Esophagus squamous epithelium (tissue), 5 donors: ENCODE measurements at regions not wholly inside any gene's neighbourhood (a gene's known extent, or its start where the extent isn't known, plus 50 kb on each side); places are given as distances from the start of the nearest gene placed in this dataset.

Experiments
- DNase-seq: peaks from one replicate; lab custom pipeline; 2025; lab: John Stamatoyannopoulos, UW
- H3K27ac ChIP-seq, 4 donors: fragments of 200-600 bp; sonication (generic); one replicate each; pipeline ENCODE4 v1.5.1; 2016 to 2019; ENCODE audit warnings: mild to moderate bottlenecking in 1 of 4
- H3K27me3 ChIP-seq, 4 donors: fragments of 200-600 bp; sonication (generic); 1 replicate in 3 of 4; 2 replicates in 1 of 4; pipeline versions ENCODE4 v1.5.1 to v1.6.0; 2017 to 2021; ENCODE audit warnings: antibody characterized with exemption in 1 of 4
- H3K36me3 ChIP-seq, 3 donors: fragments of 200-600 bp; sonication (generic); one replicate each; pipeline ENCODE4 v1.5.1; 2016 to 2019
- H3K4me1 ChIP-seq, 3 donors: fragments of 200-600 bp; sonication (generic); one replicate each; pipeline ENCODE4 v1.5.1; 2017 to 2019
- H3K4me3 ChIP-seq, 4 donors: fragments of 200-600 bp; sonication (generic); 1 replicate in 3 of 4; 2 replicates in 1 of 4; pipeline ENCODE4 v1.5.1; 2016 to 2019; ENCODE audit warnings: mild to moderate bottlenecking in 2 of 4, moderate library complexity in 1 of 4
- H3K9me3 ChIP-seq, 3 donors: fragments of 200-600 bp; sonication (generic); one replicate each; pipeline ENCODE4 v1.5.1; 2016 to 2019
- POLR2A ChIP-seq, 4 donors: fragments of 450-650 bp; IDR thresholded peaks; one replicate each; pipeline ENCODE4 v1.6.1; 2017; ENCODE audit warnings: antibody characterized with exemption in 4 of 4, mild to moderate bottlenecking in 4 of 4, moderate library complexity in 3 of 4
- WGBS, 2 donors: methylation state at CpG; one replicate each; pipeline ENCODE4 v1.1.5; 2018; 5-methylcytosine and 5-hydroxymethylcytosine counted together
- intact Hi-C: fragments of 100-400 bp; cut with DNase I; formaldehyde crosslinking; loops from one replicate; pipeline ENCODE4 v1.15.0; 2022
- TF ChIP-seq, protein P1 (sequence below), 6 experiments: fragments of 450-650 bp in 4 of 6; fragments of 200-600 bp in 2 of 6; sonication (generic) in 2 of 6; IDR thresholded peaks; one replicate each; pipeline ENCODE4 v1.5.1; 2016 to 2019; ENCODE audit warnings: antibody characterized with exemption in 6 of 6, mild to moderate bottlenecking in 4 of 6, moderate library complexity in 4 of 6
- donor health status: DM: yes; HTN: yes; CAD: no.

DNA sequence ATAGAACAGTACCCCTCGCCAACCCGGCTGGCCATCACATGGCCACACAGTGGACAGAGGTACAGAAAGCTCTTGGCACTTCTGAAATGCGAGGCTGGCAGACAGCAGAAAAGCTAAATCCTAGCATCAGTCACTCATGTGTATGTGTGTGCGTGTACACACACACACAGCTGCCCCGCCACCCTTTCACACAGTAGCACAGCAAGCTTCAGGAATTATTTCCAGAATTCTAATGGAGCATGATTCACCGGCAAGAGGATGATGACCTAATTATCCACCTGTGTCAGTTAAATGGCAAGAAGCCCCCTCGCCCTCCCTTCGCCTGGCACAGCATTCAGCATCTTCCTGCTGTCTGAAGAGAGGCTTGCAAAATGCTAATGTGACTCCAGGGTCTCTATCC, 336.0 kb downstream of the SHANK2 start:
- H3K9me3 ChIP-seq = peaks cover 0 to 5% (median 1%) of the 10 kb centered on the region in 3 donors
- no peak for DNase-seq
- H3K27ac ChIP-seq = peak overlapping the region in 3 of 4 donors; percentile 69 to 81 (median 80)
- 82 to 92% methylated on average over 2 to 8 of the region's 8 CpGs for WGBS, 2 donors
- H3K27me3 ChIP-seq = peaks cover 0 to 9% (median 0%) of the 10 kb centered on the region in 4 donors
- intact Hi-C loops = no loop called here
- H3K36me3 ChIP-seq = no peaks in the 10 kb centered on the region
- TF ChIP-seq, protein P1, sequence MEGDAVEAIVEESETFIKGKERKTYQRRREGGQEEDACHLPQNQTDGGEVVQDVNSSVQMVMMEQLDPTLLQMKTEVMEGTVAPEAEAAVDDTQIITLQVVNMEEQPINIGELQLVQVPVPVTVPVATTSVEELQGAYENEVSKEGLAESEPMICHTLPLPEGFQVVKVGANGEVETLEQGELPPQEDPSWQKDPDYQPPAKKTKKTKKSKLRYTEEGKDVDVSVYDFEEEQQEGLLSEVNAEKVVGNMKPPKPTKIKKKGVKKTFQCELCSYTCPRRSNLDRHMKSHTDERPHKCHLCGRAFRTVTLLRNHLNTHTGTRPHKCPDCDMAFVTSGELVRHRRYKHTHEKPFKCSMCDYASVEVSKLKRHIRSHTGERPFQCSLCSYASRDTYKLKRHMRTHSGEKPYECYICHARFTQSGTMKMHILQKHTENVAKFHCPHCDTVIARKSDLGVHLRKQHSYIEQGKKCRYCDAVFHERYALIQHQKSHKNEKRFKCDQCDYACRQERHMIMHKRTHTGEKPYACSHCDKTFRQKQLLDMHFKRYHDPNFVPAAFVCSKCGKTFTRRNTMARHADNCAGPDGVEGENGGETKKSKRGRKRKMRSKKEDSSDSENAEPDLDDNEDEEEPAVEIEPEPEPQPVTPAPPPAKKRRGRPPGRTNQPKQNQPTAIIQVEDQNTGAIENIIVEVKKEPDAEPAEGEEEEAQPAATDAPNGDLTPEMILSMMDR (IDR thresholded peaks at IDR 0.05) = no peak
- no peak for TF ChIP-seq POLR2A (IDR thresholded peaks at IDR 0.05)
- H3K4me3 ChIP-seq = no peak overlapping the region
- no peaks in the 10 kb centered on the region for H3K4me1 ChIP-seq

DNA sequence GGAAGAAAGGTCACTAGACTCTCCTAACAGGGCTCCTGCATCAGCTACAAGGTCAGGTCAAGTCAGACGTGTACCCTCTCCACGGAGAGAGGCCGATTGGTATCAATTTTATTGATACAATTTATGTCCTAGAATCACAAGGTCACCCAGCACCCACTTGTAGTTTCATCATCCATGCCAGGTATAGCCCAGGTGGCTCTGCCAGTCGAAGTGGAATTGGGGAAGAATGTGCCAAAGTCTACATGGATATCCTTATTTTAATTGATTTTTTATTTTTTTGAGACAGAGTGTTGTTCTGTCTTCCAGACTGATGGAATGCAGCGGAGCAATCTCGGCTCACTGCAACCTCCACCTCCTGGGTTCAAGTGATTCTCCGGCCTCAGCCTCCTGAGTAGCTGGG, 334.1 kb downstream of the SHANK2 start:
- Histone ChIP-seq H3K27me3 (peaks cover 0 to 9% (median 0%) of the 10 kb centered on the region in 4 donors), H3K36me3 (no peaks in the 10 kb centered on the region), H3K4me3 (no peak overlapping the region), H3K27ac (no peak overlapping the region), H3K9me3 (peaks cover 0 to 18% (median 13%) of the 10 kb centered on the region in 3 donors), H3K4me1 (no peaks in the 10 kb centered on the region)
- DNase-seq = no peak
- no peak for TF ChIP-seq POLR2A (IDR thresholded peaks at IDR 0.05)
- TF ChIP-seq, protein P1 (IDR thresholded peaks at IDR 0.05) = no peak
- intact Hi-C loops = no loop called here
- WGBS, 2 donors = 66 to 75% methylated on average over 7 of the region's 7 CpGs

DNA sequence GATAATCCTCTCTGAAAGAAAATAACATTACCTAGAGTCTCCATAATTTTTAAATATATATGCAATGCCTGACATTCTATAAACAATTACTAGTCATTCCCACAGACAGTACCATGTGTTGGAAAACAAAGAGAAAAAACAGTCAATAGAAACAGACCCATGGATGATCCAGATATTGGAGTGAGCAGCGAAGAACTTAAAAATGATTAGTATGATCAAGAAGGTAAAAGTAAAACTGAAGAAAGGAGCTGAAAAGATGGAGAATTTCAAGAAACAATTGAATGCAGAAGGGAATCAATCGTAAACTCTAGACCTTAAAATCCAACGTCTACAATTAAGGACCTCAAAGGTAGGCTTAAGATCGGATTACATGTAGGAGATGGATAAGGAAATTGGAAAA, 330.6 kb downstream of the SHANK2 start:
- WGBS, 2 donors = 92 to 93% methylated on average over 4 of the region's 4 CpGs
- H3K27me3 ChIP-seq = no peaks in the 10 kb centered on the region
- H3K36me3 ChIP-seq = no peaks in the 10 kb centered on the region
- H3K4me3 ChIP-seq = no peak overlapping the region
- H3K4me1 ChIP-seq = no peaks in the 10 kb centered on the region
- TF ChIP-seq, protein P1 (IDR thresholded peaks at IDR 0.05) = no peak
- no peak for TF ChIP-seq POLR2A (IDR thresholded peaks at IDR 0.05)
- intact Hi-C loops = no loop called here
- no peak for DNase-seq
- H3K27ac ChIP-seq = no peak overlapping the region
- H3K9me3 ChIP-seq = peaks cover 0 to 18% (median 13%) of the 10 kb centered on the region in 3 donors

DNA sequence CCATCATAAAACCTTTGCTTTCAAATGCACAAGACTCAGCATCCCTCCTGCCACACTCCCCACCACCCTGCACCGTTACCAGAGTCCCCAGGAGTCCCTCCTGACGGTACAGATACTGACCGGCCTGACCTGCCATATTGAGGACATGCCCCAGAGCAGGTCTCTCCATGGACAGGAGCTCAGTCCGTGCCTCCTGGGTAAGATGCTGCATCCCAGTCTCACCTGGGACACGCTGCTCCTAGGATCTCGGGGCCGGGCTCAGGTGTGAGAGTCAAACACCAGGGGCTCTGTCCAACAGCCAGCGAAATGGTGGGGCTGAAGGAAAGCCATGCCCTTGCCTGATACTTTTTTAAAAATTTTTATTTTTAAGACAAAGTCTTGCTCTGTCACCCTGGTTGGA, 328.3 kb downstream of the SHANK2 start:
- peaks cover 0 to 18% (median 13%) of the 10 kb centered on the region in 3 donors for H3K9me3 ChIP-seq
- 81 to 84% methylated on average over 5 to 6 of the region's 8 CpGs for WGBS, 2 donors
- H3K27me3 ChIP-seq = peaks cover 0 to 5% (median 0%) of the 10 kb centered on the region in 4 donors
- no peaks in the 10 kb centered on the region for H3K4me1 ChIP-seq
- no peaks in the 10 kb centered on the region for H3K36me3 ChIP-seq
- no peak for DNase-seq
- intact Hi-C loops = no loop called here
- no peak overlapping the region for H3K27ac ChIP-seq
- TF ChIP-seq POLR2A (IDR thresholded peaks at IDR 0.05) = no peak
- TF ChIP-seq, protein P1 (IDR thresholded peaks at IDR 0.05) = no peak
- no peak overlapping the region for H3K4me3 ChIP-seq

DNA sequence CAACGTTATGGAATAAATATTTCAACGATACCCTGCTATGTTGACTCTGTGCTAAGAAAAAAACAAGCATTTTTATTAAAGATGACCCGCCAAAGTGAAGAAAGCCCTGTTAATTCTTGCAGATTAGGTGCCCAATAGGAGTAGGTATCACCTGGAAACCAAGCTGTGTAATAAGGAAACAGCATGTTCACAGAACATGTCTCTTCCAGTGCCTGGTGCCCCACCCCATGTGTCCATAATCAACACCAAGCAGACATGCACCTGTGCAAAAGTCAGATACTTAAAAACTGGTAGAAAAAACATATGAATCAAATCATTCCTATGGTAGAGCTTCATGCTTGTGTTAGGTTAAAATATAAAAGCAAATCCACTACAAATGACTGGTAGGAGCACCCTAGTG, 327.1 kb downstream of the SHANK2 start:
- intact Hi-C loops = no loop called here
- H3K36me3 ChIP-seq = no peaks in the 10 kb centered on the region
- H3K4me1 ChIP-seq = no peaks in the 10 kb centered on the region
- 32 to 70% methylated on average over 3 of the region's 3 CpGs for WGBS, 2 donors
- peaks cover 0 to 18% (median 13%) of the 10 kb centered on the region in 3 donors for H3K9me3 ChIP-seq
- H3K27me3 ChIP-seq = peaks cover 0 to 5% (median 0%) of the 10 kb centered on the region in 4 donors
- no peak overlapping the region for H3K27ac ChIP-seq
- TF ChIP-seq, protein P1 (IDR thresholded peaks at IDR 0.05) = no peak
- no peak for TF ChIP-seq POLR2A (IDR thresholded peaks at IDR 0.05)
- no peak overlapping the region for H3K4me3 ChIP-seq
- DNase-seq = no peak
